ENCODE measurements at regions not wholly inside any gene's neighbourhood (a gene's known extent, or its start where the extent isn't known, plus 50 kb on each side); places are given as distances from the start of the nearest gene placed in this dataset.

- Histone ChIP-seq H3K9ac (ENCODE audit: low read depth, low read length) (no peak overlapping the region), H2AK5ac (ENCODE audit: low read depth, low read length) (no peak overlapping the region), H2BK15ac (ENCODE audit: low read depth, low read length) (no peak overlapping the region), H3K9me3 (ENCODE audit: control insufficient read depth, insufficient read depth, low read length) (peaks cover 73% of the 10 kb centered on the region), H2BK5ac (ENCODE audit: low read depth, low read length, poor library complexity, severe bottlenecking) (no peak overlapping the region), H3K23ac (ENCODE audit: low read depth, low read length) (no peak overlapping the region), H4K20me1 (ENCODE audit: insufficient read depth, low read length) (no peaks in the 10 kb centered on the region), H3K56ac (ENCODE audit: extremely low read depth, insufficient read depth, low read length) (no peak overlapping the region), H3K4ac (ENCODE audit: low read depth, low read length) (no peak overlapping the region), H2BK20ac (ENCODE audit: low read depth, low read length) (no peak overlapping the region), H3K36me3 (ENCODE audit: control insufficient read depth, insufficient read depth, low read length) (no peaks in the 10 kb centered on the region), H3K79me1 (ENCODE audit: low read depth in 1 of 2, low read length in 2 of 2) (no peaks in the 10 kb centered on the region), H3K4me2 (ENCODE audit: low read depth, low read length) (no peak overlapping the region), H3K4me1 (ENCODE audit: control insufficient read depth, insufficient read depth, low read length) (no peaks in the 10 kb centered on the region), H4K8ac (ENCODE audit: low read depth in 2 of 2, low read length in 2 of 2) (no peak overlapping the region), H4K91ac (ENCODE audit: insufficient read depth, low read depth, low read length) (no peak overlapping the region), H2AK9ac (replicated peaks; ENCODE audit: low read depth, low read length, poor library complexity) (no peak overlapping the region), H2BK120ac (ENCODE audit: low read depth, low read length) (no peak overlapping the region), H3K9me1 (ENCODE audit: insufficient read depth, low read length) (no peaks in the 10 kb centered on the region), H3K27me3 (ENCODE audit: control insufficient read depth, insufficient read depth, low read length) (no peaks in the 10 kb centered on the region), H3K18ac (ENCODE audit: low read depth, low read length) (no peak overlapping the region), H4K5ac (ENCODE audit: low read depth, low read length) (no peak overlapping the region), H3K4me3 (ENCODE audit: insufficient read depth, low read depth, low read length) (no peak overlapping the region), H2AFZ (replicated peaks; ENCODE audit: low read length, poor library complexity) (no peak overlapping the region), H3K14ac (replicated peaks; ENCODE audit: low read depth, low read length) (no peak overlapping the region), H3K27ac (ENCODE audit: insufficient read depth, low read length) (no peak overlapping the region)
- POLR2A ChIA-PET (ENCODE audit: unreplicated experiment), result no interaction called here
- dilution Hi-C loops (cut with HindIII; ENCODE audit: low sequenced_read_pairs, unreplicated experiment) (no loop called here), intact Hi-C loops (cut with micrococcal nuclease) (no loop called here), in situ Hi-C loops (cut with MboI; ENCODE audit: low sequenced_read_pairs) (no loop called here)
- 0% methylated on average over 1 of the region's 5 CpGs; no CpG with 5 or more reads in 1 of the 2 experiments for WGBS, 2 experiments (ENCODE audit: extremely low coverage in 2 of 2, insufficient read length in 1 of 2)
- BruUV-seq (replicated peaks), result no TSS peak
- DNase-seq (no peak), ATAC-seq (ENCODE audit: low read depth) (no peak)
- TF ChIP-seq USF2 (IDR thresholded peaks at IDR 0.05; ENCODE audit: low read depth, low read length), result no peak
- no peak for TF ChIP-seq CTCF (conservative IDR thresholded peaks at IDR 0.05; ENCODE audit: low read depth, low read length)
- TF ChIP-seq RCOR1 (IDR thresholded peaks at IDR 0.05; ENCODE audit: insufficient replicate concordance, low read length), result no peak
- no peak for TF ChIP-seq NFE2L2 (IDR thresholded peaks at IDR 0.05; ENCODE audit: low read depth, low read length)
- no peak for TF ChIP-seq CHD1 (IDR thresholded peaks at IDR 0.05; ENCODE audit: low read depth, low read length)
- no peak for TF ChIP-seq CEBPB (IDR thresholded peaks at IDR 0.05; ENCODE audit: low read depth, low read length)
- TF ChIP-seq MAFK (IDR thresholded peaks at IDR 0.05; ENCODE audit: low read depth, low read length), result no peak
- TF ChIP-seq ELK1 (IDR thresholded peaks at IDR 0.05; ENCODE audit: borderline replicate concordance, low read depth, low read length), result no peak
- CTCF ChIA-PET, result no interaction called here
Observed at GRCh38 chr22:49329636-49330035, 498.0 kb downstream of the BRD1 start.

Data from IMR-90 (cell line).